GM23248 (cell line): ENCODE measurements at regions not wholly inside any gene's neighbourhood (a gene's known extent, or its start where the extent isn't known, plus 50 kb on each side); places are given as distances from the start of the nearest gene placed in this dataset.
A peak's percentile ranks its signal among the peaks of the same experiment; 100 is the strongest.

ENCODE experiments used
- DNase-seq: peaks from one replicate; pipeline ENCODE4 v3.0.0-alpha.2; 2015
- H2AFZ ChIP-seq: fragments of 200-600 bp; sonication (generic); 2 replicates; pipeline ENCODE4 v1.6.1; 2016; ENCODE audit warnings: antibody characterized with exemption
- H3F3A ChIP-seq: fragments of 200-600 bp; sonication (generic); 2 replicates; pipeline ENCODE4 v1.6.1; 2016; ENCODE audit warnings: mild to moderate bottlenecking, antibody characterized with exemption, mixed run types; ENCODE audit not compliant: insufficient read depth
- H3K27ac ChIP-seq: fragments of 200-600 bp; sonication (generic); 2 replicates; pipeline ENCODE4 v1.5.1; 2016; ENCODE audit warnings: mild to moderate bottlenecking
- H3K27me3 ChIP-seq: fragments of 200-600 bp; sonication (generic); replicated peaks from 2 replicates; pipeline ENCODE4 v1.6.1; 2016; ENCODE audit warnings: mild to moderate bottlenecking; ENCODE audit not compliant: insufficient read depth
- H3K36me3 ChIP-seq: fragments of 200-600 bp; sonication (generic); 2 replicates; pipeline ENCODE4 v1.6.1; 2016; ENCODE audit warnings: low read depth, mild to moderate bottlenecking
- H3K4me1 ChIP-seq: fragments of 200-600 bp; sonication (generic); 2 replicates; pipeline ENCODE4 v1.6.1; 2016; ENCODE audit warnings: mild to moderate bottlenecking; ENCODE audit not compliant: insufficient read depth
- H3K4me2 ChIP-seq: fragments of 200-600 bp; sonication (generic); one replicate; pipeline ENCODE4 v1.6.1; 2016; ENCODE audit warnings: mild to moderate bottlenecking; ENCODE audit not compliant: unreplicated experiment
- H3K4me3 ChIP-seq: fragments of 200-600 bp; sonication (generic); 2 replicates; pipeline ENCODE4 v1.5.1; 2016; ENCODE audit warnings: mild to moderate bottlenecking
- H3K79me2 ChIP-seq: fragments of 200-600 bp; sonication (generic); 2 replicates; pipeline ENCODE4 v1.6.1; 2016; ENCODE audit warnings: mild to moderate bottlenecking; ENCODE audit not compliant: insufficient read depth
- H3K9ac ChIP-seq: fragments of 200-600 bp; sonication (generic); 2 replicates; pipeline ENCODE4 v1.6.1; 2016; ENCODE audit warnings: mild to moderate bottlenecking
- H3K9me2 ChIP-seq: fragments of 200-600 bp; sonication (generic); 2 replicates; pipeline ENCODE4 v1.6.1; 2016; ENCODE audit warnings: mixed run types, mild to moderate bottlenecking, moderate library complexity; ENCODE audit not compliant: insufficient read depth
- H3K9me3 ChIP-seq: fragments of 200-600 bp; sonication (generic); one replicate; pipeline ENCODE4 v1.6.1; 2017; ENCODE audit warnings: low read depth
- H4K20me1 ChIP-seq: fragments of 200-600 bp; sonication (generic); 2 replicates; pipeline ENCODE4 v1.6.0; 2016; ENCODE audit not compliant: insufficient read depth
- EZH2 ChIP-seq: fragments of 200-600 bp; sonication (generic); IDR thresholded peaks from 2 replicates; pipeline ENCODE4 v1.6.1; 2018; ENCODE audit warnings: antibody characterized with exemption, mild to moderate bottlenecking; ENCODE audit not compliant: insufficient read depth, poor library complexity, severe bottlenecking
- EZH2phosphoT487 ChIP-seq: fragments of 200-600 bp; sonication (generic); IDR thresholded peaks from 2 replicates; pipeline ENCODE4 v1.6.1; 2018; ENCODE audit warnings: antibody characterized with exemption, moderate library complexity, mild to moderate bottlenecking, low read depth; ENCODE audit not compliant: insufficient read depth
- WGBS, 2 experiments: methylation state at CpG; one replicate each; pipeline ENCODE4 v1.1.6; 2015 to 2017; ENCODE audit warnings: low lambda C conversion rate in 2 of 2, low coverage in 1 of 2; ENCODE audit errors: missing lambda C conversion rate in 2 of 2; 5-methylcytosine and 5-hydroxymethylcytosine counted together
- in situ Hi-C: fragments of 300-500 bp; cut with MboI; formaldehyde crosslinking; loops from 2 replicates; pipeline ENCODE4 v1.15.0; 2020

DNA sequence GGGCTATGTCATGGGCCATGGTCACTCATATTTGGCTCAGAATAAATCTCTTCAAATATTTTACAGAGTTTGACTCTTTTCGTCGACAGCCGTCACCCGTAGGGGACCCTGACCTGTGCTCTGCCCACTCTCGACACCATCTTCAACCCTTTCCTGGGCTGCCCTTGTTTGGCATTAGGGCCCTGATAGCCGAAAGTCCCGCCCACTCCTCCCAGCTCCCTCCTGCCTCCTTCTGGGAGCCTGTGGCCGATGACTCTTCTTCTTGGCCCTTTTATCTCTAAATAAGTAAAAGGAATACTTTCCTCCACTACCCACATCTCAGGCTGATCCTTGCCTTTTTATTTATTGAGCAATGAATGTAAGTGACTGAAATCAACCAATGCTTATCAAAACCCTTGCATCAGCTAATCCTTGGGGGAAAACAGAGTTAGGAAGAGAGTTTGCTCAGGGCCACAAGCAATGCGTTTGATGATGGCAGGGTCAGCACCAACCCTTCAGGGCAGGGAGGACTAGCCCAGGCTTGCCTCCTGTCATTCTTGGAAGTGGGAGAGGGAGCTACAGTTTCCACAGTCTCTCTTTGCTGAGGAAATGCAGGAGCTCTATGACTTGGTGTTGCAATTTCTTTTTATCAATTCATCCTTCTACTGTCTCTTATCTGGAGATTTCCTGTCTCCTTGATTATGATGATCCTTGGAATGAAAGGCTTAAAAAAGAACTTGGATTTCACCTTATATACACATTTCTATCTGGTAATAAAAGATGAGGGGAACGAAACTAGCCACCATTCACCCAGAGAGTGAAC lies 218.2 kb upstream of the PODXL start:
- Histone ChIP-seq H3K79me2 (no peaks in the 10 kb centered on the region), H3K9me2 (no peaks in the 10 kb centered on the region), H3K27ac (no peak overlapping the region), H3F3A (no peaks in the 10 kb centered on the region), H3K4me3 (no peak overlapping the region), H3K4me1 (0 out of 2 replicates have a peak, but pooled peaks cover under 1% of the 10 kb centered on the region), H3K36me3 (no peaks in the 10 kb centered on the region), H3K9ac (no peak overlapping the region), H3K27me3 (no peaks in the 10 kb centered on the region), H2AFZ (no peak overlapping the region), H3K4me2 (no peak overlapping the region), H4K20me1 (no peaks in the 10 kb centered on the region), H3K9me3 (no peaks in the 10 kb centered on the region)
- no peak for TF ChIP-seq EZH2phosphoT487
- no peak for TF ChIP-seq EZH2
- in situ Hi-C loops = no loop called here
- WGBS, 2 experiments = 75 to 76% methylated on average over 10 of the region's 10 CpGs
- DNase-seq = no peak

DNA sequence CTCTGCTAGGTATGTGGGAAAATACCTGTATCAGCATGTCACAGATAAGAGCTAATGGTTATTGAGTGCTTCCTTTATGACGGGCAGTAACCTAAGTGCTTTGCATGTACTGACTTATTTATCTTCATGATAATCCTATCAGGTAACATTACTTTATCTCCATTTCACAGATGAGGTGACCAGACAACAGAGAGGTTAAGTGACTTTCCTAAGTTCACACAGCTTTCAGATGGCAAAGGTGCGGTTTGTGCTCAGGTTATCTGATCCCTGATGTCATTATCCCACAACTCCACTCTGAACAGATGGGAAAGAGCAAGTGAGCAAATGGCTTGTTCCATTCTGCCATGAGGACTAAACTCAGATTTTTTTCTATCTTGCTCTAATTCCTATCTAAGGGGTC lies 217.0 kb upstream of the PODXL start:
- DNase-seq = no peak
- TF ChIP-seq EZH2phosphoT487 (no peak), EZH2 (no peak)
- H3K4me2 ChIP-seq = no peak overlapping the region
- no peaks in the 10 kb centered on the region for H3K36me3 ChIP-seq
- H4K20me1 ChIP-seq = no peaks in the 10 kb centered on the region
- in situ Hi-C loops = no loop called here
- H3K4me3 ChIP-seq = no peak overlapping the region
- H3K4me1 ChIP-seq = 0 out of 2 replicates have a peak, but pooled peaks cover 4% of the 10 kb centered on the region
- H3K27ac ChIP-seq = no peak overlapping the region
- no peak overlapping the region for H3K9ac ChIP-seq
- 50 to 56% methylated on average over 2 of the region's 2 CpGs for WGBS, 2 experiments
- H3K9me2 ChIP-seq = no peaks in the 10 kb centered on the region
- H3K79me2 ChIP-seq = no peaks in the 10 kb centered on the region
- no peaks in the 10 kb centered on the region for H3K9me3 ChIP-seq
- H3F3A ChIP-seq = no peaks in the 10 kb centered on the region
- no peaks in the 10 kb centered on the region for H3K27me3 ChIP-seq
- H2AFZ ChIP-seq = no peak overlapping the region

DNA sequence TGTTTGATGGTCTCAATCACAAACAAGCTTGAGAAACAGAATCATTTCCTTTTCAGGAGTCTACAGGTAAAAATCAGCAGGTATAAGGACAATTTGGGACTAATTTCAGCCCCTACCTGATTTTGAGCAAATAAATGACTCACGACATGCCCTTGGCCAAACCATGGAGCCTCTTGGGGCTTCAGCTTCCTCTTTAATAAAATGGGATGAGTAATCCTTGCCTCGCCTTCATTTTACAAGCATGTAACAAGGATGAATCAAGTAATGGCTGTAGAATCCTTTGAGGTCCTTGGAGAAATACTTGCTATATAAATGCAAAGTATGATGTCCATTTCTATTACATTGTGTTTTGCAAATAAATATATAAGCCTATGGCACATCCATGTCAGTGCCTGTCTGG lies 212.8 kb upstream of the PODXL start:
- H3K79me2 ChIP-seq = no peaks in the 10 kb centered on the region
- H3K9me3 ChIP-seq = no peaks in the 10 kb centered on the region
- H3K27ac ChIP-seq = no peak overlapping the region
- H3K4me3 ChIP-seq = no peak overlapping the region
- no peaks in the 10 kb centered on the region for H3F3A ChIP-seq
- TF ChIP-seq EZH2 (no peak), EZH2phosphoT487 (no peak)
- no peaks in the 10 kb centered on the region for H3K36me3 ChIP-seq
- H3K9me2 ChIP-seq = no peaks in the 10 kb centered on the region
- no peaks in the 10 kb centered on the region for H4K20me1 ChIP-seq
- in situ Hi-C loops = no loop called here
- H3K27me3 ChIP-seq = no peaks in the 10 kb centered on the region; the same call in none of the 2 replicates
- DNase-seq = peak; percentile 65
- no peak overlapping the region for H3K9ac ChIP-seq
- H3K4me2 ChIP-seq = no peak overlapping the region
- 0 out of 2 replicates have a peak, but pooled peaks cover 4% of the 10 kb centered on the region for H3K4me1 ChIP-seq
- 9 to 16% methylated on average over 2 of the region's 2 CpGs for WGBS, 2 experiments
- no peak overlapping the region for H2AFZ ChIP-seq

DNA sequence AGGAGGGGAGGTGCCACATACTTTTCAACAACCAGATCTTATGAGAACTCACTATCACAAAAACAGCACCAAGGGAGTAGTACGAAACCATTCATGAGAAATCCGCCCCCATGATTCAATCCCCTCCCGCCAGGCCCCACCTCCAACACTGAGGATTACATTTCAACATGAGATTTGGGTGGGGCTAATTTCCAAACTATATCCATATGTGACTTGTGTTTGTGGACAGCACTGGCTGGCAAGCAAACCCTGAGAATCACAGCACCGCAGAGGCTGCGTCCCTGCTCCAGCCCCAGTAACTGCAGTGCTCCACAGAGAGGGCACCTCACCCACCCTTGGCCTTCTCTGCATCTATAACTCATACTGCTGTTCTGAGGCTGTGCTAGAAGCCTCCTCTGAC lies 211.2 kb upstream of the PODXL start:
- Histone ChIP-seq H3K9me2 (no peaks in the 10 kb centered on the region), H4K20me1 (no peaks in the 10 kb centered on the region), H3K9me3 (no peaks in the 10 kb centered on the region), H2AFZ (no peak overlapping the region), H3K4me3 (no peak overlapping the region), H3K4me2 (no peak overlapping the region), H3K36me3 (no peaks in the 10 kb centered on the region), H3K27me3 (no peaks in the 10 kb centered on the region; the same call in none of the 2 replicates), H3K79me2 (no peaks in the 10 kb centered on the region), H3K4me1 (0 out of 2 replicates have a peak, but pooled peaks cover 4% of the 10 kb centered on the region), H3K27ac (no peak overlapping the region), H3K9ac (no peak overlapping the region), H3F3A (no peaks in the 10 kb centered on the region)
- 43 to 57% methylated on average over 5 of the region's 5 CpGs for WGBS, 2 experiments
- in situ Hi-C loops = no loop called here
- TF ChIP-seq EZH2phosphoT487 (no peak), EZH2 (no peak)
- peak; percentile 7 for DNase-seq
